Glomerular visceral epithelial cell (primary cell): ENCODE measurements at regions not wholly inside any gene's neighbourhood (a gene's known extent, or its start where the extent isn't known, plus 50 kb on each side); places are given as distances from the start of the nearest gene placed in this dataset.
"Not testable (repeated sequence)": the region's sequence is repeated elsewhere in the genome, so short reads cannot be mapped to it uniquely, and the experiment has no call there.

Source experiments
- DNase-seq: peaks from one replicate; pipeline ENCODE4 v3.0.0-alpha.2; 2016; ENCODE audit errors: extremely low spot score

GRCh38 chr1:147348592-147348991 lies 106.1 kb downstream of the CHD1L start:
- DNase-seq, result not testable (repeated sequence)

- no peak for DNase-seq
Measured at GRCh38 chr1:147349533-147349932, 107.0 kb downstream of the CHD1L start.

GRCh38 chr1:147351140-147351835 lies 108.8 kb downstream of the CHD1L start:
- DNase-seq, result no peak

- no peak for DNase-seq
Measured at GRCh38 chr1:147377263-147378246, 135.1 kb downstream of the CHD1L start.

GRCh38 chr1:147379889-147380288 lies 137.4 kb downstream of the CHD1L start:
- DNase-seq, result no peak

- DNase-seq, result no peak
Measured at GRCh38 chr1:147384804-147385203, 142.3 kb downstream of the CHD1L start.

GRCh38 chr1:147388969-147389368 lies 146.5 kb downstream of the CHD1L start:
- no peak for DNase-seq

GRCh38 chr1:147389532-147390184 lies 147.2 kb downstream of the CHD1L start:
- peak; percentile 40 for DNase-seq

GRCh38 chr1:147390185-147390542 lies 147.7 kb downstream of the CHD1L start:
- DNase-seq, result no peak

- no peak for DNase-seq
Measured at GRCh38 chr1:147391114-147391513, 148.6 kb downstream of the CHD1L start.

GRCh38 chr1:147402326-147403045 lies 138.8 kb upstream of the BCL9 start:
- DNase-seq, result not testable (repeated sequence)

- DNase-seq, result not testable (repeated sequence)
Measured at GRCh38 chr1:147404344-147404743, 137.0 kb upstream of the BCL9 start.

- no peak for DNase-seq
Measured at GRCh38 chr1:147409886-147410285, 131.4 kb upstream of the BCL9 start.

- no peak for DNase-seq
Measured at GRCh38 chr1:147413110-147413605, 128.1 kb upstream of the BCL9 start.

- DNase-seq, result no peak
Measured at GRCh38 chr1:147414505-147415163, 126.7 kb upstream of the BCL9 start.

GRCh38 chr1:147417024-147417423 lies 124.3 kb upstream of the BCL9 start:
- DNase-seq, result no peak

GRCh38 chr1:147423100-147423827 lies 118.0 kb upstream of the BCL9 start:
- not testable (repeated sequence) for DNase-seq

- DNase-seq, result no peak
Measured at GRCh38 chr1:147434921-147435320, 106.4 kb upstream of the BCL9 start.

- no peak for DNase-seq
Measured at GRCh38 chr1:147444381-147444780, 96.9 kb upstream of the BCL9 start.

- no peak for DNase-seq
Measured at GRCh38 chr1:147451628-147452027, 89.7 kb upstream of the BCL9 start.
